Stimulated activated naive CD4-positive, alpha-beta T cell treated with Interleukin-2 at 50 U/mL for 16 hours (primary cell): ENCODE measurements at regions not wholly inside any gene's neighbourhood (a gene's known extent, or its start where the extent isn't known, plus 50 kb on each side); places are given as distances from the start of the nearest gene placed in this dataset.
"Not testable (repeated sequence)": the region's sequence is repeated elsewhere in the genome, so short reads cannot be mapped to it uniquely, and the experiment has no call there.

Experiments used
- DNase-seq: peaks from one replicate; lab custom pipeline; 2025; lab: John Stamatoyannopoulos, UW

GRCh38 chr5:100232736-100233135 is 302.4 kb upstream of the FAM174A start:
- no peak for DNase-seq

- DNase-seq: no peak
Measured at GRCh38 chr5:100188778-100189177, 346.4 kb upstream of the FAM174A start.

- no peak for DNase-seq
Measured at GRCh38 chr5:100188339-100188738, 346.8 kb upstream of the FAM174A start.

- no peak for DNase-seq
Measured at GRCh38 chr5:100186181-100186580, 349.0 kb upstream of the FAM174A start.

GRCh38 chr5:100182402-100182801 is 352.8 kb upstream of the FAM174A start:
- no peak for DNase-seq

GRCh38 chr5:100175346-100175745 is 359.8 kb upstream of the FAM174A start:
- no peak for DNase-seq

- DNase-seq: no peak
Measured at GRCh38 chr5:100165309-100165708, 369.9 kb upstream of the FAM174A start.

- DNase-seq: no peak
Measured at GRCh38 chr5:100161868-100162267, 373.3 kb upstream of the FAM174A start.

GRCh38 chr5:100157066-100157465 is 378.1 kb upstream of the FAM174A start:
- no peak for DNase-seq

GRCh38 chr5:100148239-100148638 is 386.9 kb upstream of the FAM174A start:
- no peak for DNase-seq

GRCh38 chr5:100142607-100143006 is 392.6 kb upstream of the FAM174A start:
- no peak for DNase-seq

GRCh38 chr5:100131161-100131560 is 404.0 kb upstream of the FAM174A start:
- DNase-seq: no peak

- no peak for DNase-seq
Measured at GRCh38 chr5:100130307-100130706, 404.9 kb upstream of the FAM174A start.

- no peak for DNase-seq
Measured at GRCh38 chr5:100119903-100120302, 415.3 kb upstream of the FAM174A start.

GRCh38 chr5:100110497-100110896 is 424.7 kb upstream of the FAM174A start:
- no peak for DNase-seq

- no peak for DNase-seq
Measured at GRCh38 chr5:100108883-100109282, 426.3 kb upstream of the FAM174A start.

- DNase-seq: not testable (repeated sequence)
Measured at GRCh38 chr5:100103592-100104119, 431.5 kb upstream of the FAM174A start.

GRCh38 chr5:100101466-100101865 is 433.7 kb upstream of the FAM174A start:
- not testable (repeated sequence) for DNase-seq

GRCh38 chr5:100096328-100096727 is 438.8 kb upstream of the FAM174A start:
- DNase-seq: not testable (repeated sequence)

GRCh38 chr5:100080703-100081102 is 454.5 kb upstream of the FAM174A start:
- DNase-seq: not testable (repeated sequence)

- not testable (repeated sequence) for DNase-seq
Measured at GRCh38 chr5:100079163-100079562, 456.0 kb upstream of the FAM174A start.

GRCh38 chr5:100066020-100066419 is 469.2 kb upstream of the FAM174A start:
- not testable (repeated sequence) for DNase-seq

- no peak for DNase-seq
Measured at GRCh38 chr5:100043475-100043874, 491.7 kb upstream of the FAM174A start.

- DNase-seq: no peak
Measured at GRCh38 chr5:100026606-100027005, 508.6 kb upstream of the FAM174A start.

GRCh38 chr5:100023536-100023935 is 511.6 kb upstream of the FAM174A start:
- DNase-seq: no peak
